GM23338 (cell line): ENCODE measurements at regions not wholly inside any gene's neighbourhood (a gene's known extent, or its start where the extent isn't known, plus 50 kb on each side); places are given as distances from the start of the nearest gene placed in this dataset.

Experiments used
- ATAC-seq: fragments of 200-7000 bp; cut with Tn5 transposase; 3 replicates; pipeline ENCODE4 v1.9.1; 2020
- DNase-seq: peaks from one replicate; pipeline ENCODE4 v3.0.0-alpha.2; 2015; ENCODE audit warnings: low spot score
- H2AFZ ChIP-seq: fragments of 200-600 bp; sonication (generic); 2 replicates; pipeline ENCODE4 v1.8.0; 2016; ENCODE audit warnings: antibody characterized with exemption, mild to moderate bottlenecking, moderate library complexity
- H3F3A ChIP-seq: fragments of 200-600 bp; sonication (generic); replicated peaks from 2 replicates; pipeline ENCODE4 v1.8.0; 2017; ENCODE audit warnings: antibody characterized with exemption, mixed run types, low read depth
- H3K27ac ChIP-seq: fragments of 200-600 bp; sonication (generic); 2 replicates; pipeline ENCODE4 v1.6.1; 2016; ENCODE audit warnings: low read depth
- H3K27me3 ChIP-seq: fragments of 200-600 bp; sonication (generic); 2 replicates; pipeline ENCODE4 v1.8.0; 2016; ENCODE audit warnings: mild to moderate bottlenecking, mixed run types, moderate library complexity; ENCODE audit not compliant: insufficient read depth
- H3K36me3 ChIP-seq: fragments of 200-600 bp; sonication (generic); 2 replicates; pipeline ENCODE4 v1.8.0; 2016; ENCODE audit warnings: mild to moderate bottlenecking; ENCODE audit not compliant: insufficient read depth
- H3K4me1 ChIP-seq: fragments of 200-600 bp; sonication (generic); 2 replicates; pipeline ENCODE4 v1.8.0; 2016; ENCODE audit warnings: mild to moderate bottlenecking, moderate library complexity; ENCODE audit not compliant: insufficient read depth
- H3K4me2 ChIP-seq: fragments of 200-600 bp; sonication (generic); 2 replicates; pipeline ENCODE4 v1.7.1; 2017; ENCODE audit warnings: mixed run types
- H3K4me3 ChIP-seq: fragments of 200-600 bp; sonication (generic); 2 replicates; pipeline ENCODE4 v1.6.1; 2016; ENCODE audit warnings: mixed run types
- H3K79me2 ChIP-seq: fragments of 200-600 bp; sonication (generic); replicated peaks from 2 replicates; pipeline ENCODE4 v1.8.0; 2017; ENCODE audit warnings: mild to moderate bottlenecking; ENCODE audit not compliant: insufficient read depth
- H3K9me2 ChIP-seq: fragments of 200-600 bp; sonication (generic); 2 replicates; pipeline ENCODE4 v1.8.0; 2017; ENCODE audit not compliant: insufficient read depth
- H4K20me1 ChIP-seq: fragments of 200-600 bp; sonication (generic); replicated peaks from 2 replicates; pipeline ENCODE4 v1.8.0; 2017; ENCODE audit warnings: mild to moderate bottlenecking; ENCODE audit not compliant: insufficient read depth
- H3K27ac Mint-ChIP-seq: 2 replicates; pipeline ENCODE4 v1.8.0; 2020; ENCODE audit warnings: inconsistent platforms, mild to moderate bottlenecking, moderate library complexity, mixed read lengths
- H3K27me3 Mint-ChIP-seq: 3 replicates; pipeline ENCODE4 v1.8.0; 2022; ENCODE audit warnings: low read depth, mild to moderate bottlenecking, moderate library complexity, mixed read lengths, inconsistent platforms; ENCODE audit not compliant: insufficient read depth, poor library complexity
- H3K36me3 Mint-ChIP-seq: 3 replicates; pipeline ENCODE4 v1.8.0; 2021; ENCODE audit warnings: low read depth, mild to moderate bottlenecking, inconsistent platforms, moderate library complexity, mixed read lengths
- H3K4me1 Mint-ChIP-seq: 3 replicates; pipeline ENCODE4 v1.8.0; 2020; ENCODE audit warnings: mild to moderate bottlenecking, inconsistent platforms, mixed read lengths
- H3K4me3 Mint-ChIP-seq: 3 replicates; pipeline ENCODE4 v1.8.0; 2021; ENCODE audit warnings: moderate library complexity, mild to moderate bottlenecking, inconsistent platforms, mixed read lengths
- H3K9me3 Mint-ChIP-seq: 3 replicates; pipeline ENCODE4 v1.8.0; 2020; ENCODE audit warnings: moderate library complexity, mild to moderate bottlenecking, inconsistent platforms, mixed read lengths
- CREB1 ChIP-seq: fragments of 250-450 bp; sonication (Bioruptor Pico); IDR thresholded peaks from 2 replicates; pipeline ENCODE4 v1.5.0; 2020; ENCODE audit warnings: low read depth, mild to moderate bottlenecking, moderate library complexity
- ETS1 ChIP-seq: IDR thresholded peaks from 2 replicates; pipeline ENCODE4 v1.6.1; 2016; ENCODE audit warnings: antibody characterized with exemption
- EZH2 ChIP-seq: fragments of 200-600 bp; sonication (generic); IDR thresholded peaks from one replicate; pipeline ENCODE4 v1.8.0; 2017; ENCODE audit warnings: antibody characterized with exemption, mild to moderate bottlenecking, low read depth; ENCODE audit not compliant: unreplicated experiment
- EZH2phosphoT487 ChIP-seq: fragments of 200-600 bp; sonication (generic); IDR thresholded peaks from one replicate; pipeline ENCODE4 v1.8.1; 2018; ENCODE audit warnings: antibody characterized with exemption; ENCODE audit not compliant: unreplicated experiment
- JUNB ChIP-seq: IDR thresholded peaks from one replicate; pipeline ENCODE4 v1.6.1; 2016; ENCODE audit warnings: antibody characterized with exemption; ENCODE audit not compliant: unreplicated experiment
- NANOG ChIP-seq: IDR thresholded peaks from 2 replicates; pipeline ENCODE4 v1.6.1; 2016; ENCODE audit warnings: antibody characterized with exemption, borderline replicate concordance
- POLR2AphosphoS5 ChIP-seq: IDR thresholded peaks from 2 replicates; pipeline ENCODE4 v1.6.1; 2016; ENCODE audit warnings: antibody characterized with exemption, low read depth
- STAT1 ChIP-seq: IDR thresholded peaks from one replicate; pipeline ENCODE4 v1.6.1; 2016; ENCODE audit warnings: antibody characterized with exemption; ENCODE audit not compliant: unreplicated experiment
- ZNF114 ChIP-seq: fragments of 250-450 bp; sonication (Bioruptor Pico); IDR thresholded peaks from 2 replicates; pipeline ENCODE4 v1.5.0; 2020; ENCODE audit warnings: mild to moderate bottlenecking, moderate library complexity
- ZNF331 ChIP-seq: fragments of 250-450 bp; sonication (Bioruptor Pico); IDR thresholded peaks from 2 replicates; pipeline ENCODE4 v1.5.0; 2020; ENCODE audit warnings: low read depth, mild to moderate bottlenecking, moderate library complexity
- TF ChIP-seq, protein P1 (sequence below): IDR thresholded peaks from one replicate; pipeline ENCODE4 v1.6.1; 2018; ENCODE audit warnings: antibody characterized with exemption; ENCODE audit not compliant: unreplicated experiment
- TF ChIP-seq, protein P2 (sequence below): fragments of 250-450 bp; sonication (Bioruptor Pico); IDR thresholded peaks from 2 replicates; pipeline ENCODE4 v1.5.0; 2020; ENCODE audit warnings: mild to moderate bottlenecking, moderate library complexity
- TF ChIP-seq, protein P3 (sequence below), 2 experiments: fragments of 200-600 bp in 1 of 2; sonication (generic) in 1 of 2; conservative IDR thresholded peaks; 2 replicates each; pipeline versions ENCODE4 v1.5.1 to v1.6.1; 2016 to 2017; ENCODE audit warnings: antibody characterized with exemption in 2 of 2, low read depth in 2 of 2, mild to moderate bottlenecking in 2 of 2, moderate library complexity in 1 of 2

GRCh38 chr1:80751204-80751603 is 1049.5 kb upstream of the ADGRL2 start:
- Mint-ChIP-seq H3K9me3 (peaks cover 14% of the 10 kb centered on the region; the same call in 2 of the 3 replicates), H3K36me3 (peaks cover 6% of the 10 kb centered on the region; the same call in 2 of the 3 replicates), H3K27me3 (no peaks in the 10 kb centered on the region), H3K4me3 (no peak overlapping the region), H3K27ac (no peak overlapping the region), H3K4me1 (no peaks in the 10 kb centered on the region)
- no peaks in the 10 kb centered on the region for H3F3A ChIP-seq
- H4K20me1 ChIP-seq = no peaks in the 10 kb centered on the region
- TF ChIP-seq ZNF331 (CRISPR knock-in tag) (no peak), EZH2 (no peak), JUNB (no peak), STAT1 (no peak), ETS1 (no peak), CREB1 (CRISPR knock-in tag) (no peak), EZH2phosphoT487 (no peak), NANOG (no peak), POLR2AphosphoS5 (no peak), ZNF114 (CRISPR knock-in tag) (no peak)
- TF ChIP-seq, protein P1, sequence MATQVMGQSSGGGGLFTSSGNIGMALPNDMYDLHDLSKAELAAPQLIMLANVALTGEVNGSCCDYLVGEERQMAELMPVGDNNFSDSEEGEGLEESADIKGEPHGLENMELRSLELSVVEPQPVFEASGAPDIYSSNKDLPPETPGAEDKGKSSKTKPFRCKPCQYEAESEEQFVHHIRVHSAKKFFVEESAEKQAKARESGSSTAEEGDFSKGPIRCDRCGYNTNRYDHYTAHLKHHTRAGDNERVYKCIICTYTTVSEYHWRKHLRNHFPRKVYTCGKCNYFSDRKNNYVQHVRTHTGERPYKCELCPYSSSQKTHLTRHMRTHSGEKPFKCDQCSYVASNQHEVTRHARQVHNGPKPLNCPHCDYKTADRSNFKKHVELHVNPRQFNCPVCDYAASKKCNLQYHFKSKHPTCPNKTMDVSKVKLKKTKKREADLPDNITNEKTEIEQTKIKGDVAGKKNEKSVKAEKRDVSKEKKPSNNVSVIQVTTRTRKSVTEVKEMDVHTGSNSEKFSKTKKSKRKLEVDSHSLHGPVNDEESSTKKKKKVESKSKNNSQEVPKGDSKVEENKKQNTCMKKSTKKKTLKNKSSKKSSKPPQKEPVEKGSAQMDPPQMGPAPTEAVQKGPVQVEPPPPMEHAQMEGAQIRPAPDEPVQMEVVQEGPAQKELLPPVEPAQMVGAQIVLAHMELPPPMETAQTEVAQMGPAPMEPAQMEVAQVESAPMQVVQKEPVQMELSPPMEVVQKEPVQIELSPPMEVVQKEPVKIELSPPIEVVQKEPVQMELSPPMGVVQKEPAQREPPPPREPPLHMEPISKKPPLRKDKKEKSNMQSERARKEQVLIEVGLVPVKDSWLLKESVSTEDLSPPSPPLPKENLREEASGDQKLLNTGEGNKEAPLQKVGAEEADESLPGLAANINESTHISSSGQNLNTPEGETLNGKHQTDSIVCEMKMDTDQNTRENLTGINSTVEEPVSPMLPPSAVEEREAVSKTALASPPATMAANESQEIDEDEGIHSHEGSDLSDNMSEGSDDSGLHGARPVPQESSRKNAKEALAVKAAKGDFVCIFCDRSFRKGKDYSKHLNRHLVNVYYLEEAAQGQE = no peak
- TF ChIP-seq, protein P2, sequence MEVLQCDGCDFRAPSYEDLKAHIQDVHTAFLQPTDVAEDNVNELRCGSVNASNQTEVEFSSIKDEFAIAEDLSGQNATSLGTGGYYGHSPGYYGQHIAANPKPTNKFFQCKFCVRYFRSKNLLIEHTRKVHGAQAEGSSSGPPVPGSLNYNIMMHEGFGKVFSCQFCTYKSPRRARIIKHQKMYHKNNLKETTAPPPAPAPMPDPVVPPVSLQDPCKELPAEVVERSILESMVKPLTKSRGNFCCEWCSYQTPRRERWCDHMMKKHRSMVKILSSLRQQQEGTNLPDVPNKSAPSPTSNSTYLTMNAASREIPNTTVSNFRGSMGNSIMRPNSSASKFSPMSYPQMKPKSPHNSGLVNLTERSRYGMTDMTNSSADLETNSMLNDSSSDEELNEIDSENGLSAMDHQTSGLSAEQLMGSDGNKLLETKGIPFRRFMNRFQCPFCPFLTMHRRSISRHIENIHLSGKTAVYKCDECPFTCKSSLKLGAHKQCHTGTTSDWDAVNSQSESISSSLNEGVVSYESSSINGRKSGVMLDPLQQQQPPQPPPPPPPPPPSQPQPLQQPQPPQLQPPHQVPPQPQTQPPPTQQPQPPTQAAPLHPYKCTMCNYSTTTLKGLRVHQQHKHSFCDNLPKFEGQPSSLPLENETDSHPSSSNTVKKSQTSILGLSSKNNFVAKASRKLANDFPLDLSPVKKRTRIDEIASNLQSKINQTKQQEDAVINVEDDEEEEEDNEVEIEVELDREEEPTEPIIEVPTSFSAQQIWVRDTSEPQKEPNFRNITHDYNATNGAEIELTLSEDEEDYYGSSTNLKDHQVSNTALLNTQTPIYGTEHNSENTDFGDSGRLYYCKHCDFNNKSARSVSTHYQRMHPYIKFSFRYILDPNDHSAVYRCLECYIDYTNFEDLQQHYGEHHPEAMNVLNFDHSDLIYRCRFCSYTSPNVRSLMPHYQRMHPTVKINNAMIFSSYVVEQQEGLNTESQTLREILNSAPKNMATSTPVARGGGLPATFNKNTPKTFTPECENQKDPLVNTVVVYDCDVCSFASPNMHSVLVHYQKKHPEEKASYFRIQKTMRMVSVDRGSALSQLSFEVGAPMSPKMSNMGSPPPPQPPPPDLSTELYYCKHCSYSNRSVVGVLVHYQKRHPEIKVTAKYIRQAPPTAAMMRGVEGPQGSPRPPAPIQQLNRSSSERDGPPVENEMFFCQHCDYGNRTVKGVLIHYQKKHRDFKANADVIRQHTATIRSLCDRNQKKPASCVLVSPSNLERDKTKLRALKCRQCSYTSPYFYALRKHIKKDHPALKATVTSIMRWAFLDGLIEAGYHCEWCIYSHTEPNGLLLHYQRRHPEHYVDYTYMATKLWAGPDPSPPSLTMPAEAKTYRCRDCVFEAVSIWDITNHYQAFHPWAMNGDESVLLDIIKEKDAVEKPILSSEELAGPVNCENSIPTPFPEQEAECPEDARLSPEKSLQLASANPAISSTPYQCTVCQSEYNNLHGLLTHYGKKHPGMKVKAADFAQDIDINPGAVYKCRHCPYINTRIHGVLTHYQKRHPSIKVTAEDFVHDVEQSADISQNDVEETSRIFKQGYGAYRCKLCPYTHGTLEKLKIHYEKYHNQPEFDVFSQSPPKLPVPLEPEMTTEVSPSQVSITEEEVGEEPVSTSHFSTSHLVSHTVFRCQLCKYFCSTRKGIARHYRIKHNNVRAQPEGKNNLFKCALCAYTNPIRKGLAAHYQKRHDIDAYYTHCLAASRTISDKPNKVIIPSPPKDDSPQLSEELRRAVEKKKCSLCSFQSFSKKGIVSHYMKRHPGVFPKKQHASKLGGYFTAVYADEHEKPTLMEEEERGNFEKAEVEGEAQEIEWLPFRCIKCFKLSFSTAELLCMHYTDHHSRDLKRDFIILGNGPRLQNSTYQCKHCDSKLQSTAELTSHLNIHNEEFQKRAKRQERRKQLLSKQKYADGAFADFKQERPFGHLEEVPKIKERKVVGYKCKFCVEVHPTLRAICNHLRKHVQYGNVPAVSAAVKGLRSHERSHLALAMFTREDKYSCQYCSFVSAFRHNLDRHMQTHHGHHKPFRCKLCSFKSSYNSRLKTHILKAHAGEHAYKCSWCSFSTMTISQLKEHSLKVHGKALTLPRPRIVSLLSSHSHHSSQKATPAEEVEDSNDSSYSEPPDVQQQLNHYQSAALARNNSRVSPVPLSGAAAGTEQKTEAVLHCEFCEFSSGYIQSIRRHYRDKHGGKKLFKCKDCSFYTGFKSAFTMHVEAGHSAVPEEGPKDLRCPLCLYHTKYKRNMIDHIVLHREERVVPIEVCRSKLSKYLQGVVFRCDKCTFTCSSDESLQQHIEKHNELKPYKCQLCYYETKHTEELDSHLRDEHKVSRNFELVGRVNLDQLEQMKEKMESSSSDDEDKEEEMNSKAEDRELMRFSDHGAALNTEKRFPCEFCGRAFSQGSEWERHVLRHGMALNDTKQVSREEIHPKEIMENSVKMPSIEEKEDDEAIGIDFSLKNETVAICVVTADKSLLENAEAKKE (CRISPR knock-in tag) = no peak
- TF ChIP-seq, protein P3, sequence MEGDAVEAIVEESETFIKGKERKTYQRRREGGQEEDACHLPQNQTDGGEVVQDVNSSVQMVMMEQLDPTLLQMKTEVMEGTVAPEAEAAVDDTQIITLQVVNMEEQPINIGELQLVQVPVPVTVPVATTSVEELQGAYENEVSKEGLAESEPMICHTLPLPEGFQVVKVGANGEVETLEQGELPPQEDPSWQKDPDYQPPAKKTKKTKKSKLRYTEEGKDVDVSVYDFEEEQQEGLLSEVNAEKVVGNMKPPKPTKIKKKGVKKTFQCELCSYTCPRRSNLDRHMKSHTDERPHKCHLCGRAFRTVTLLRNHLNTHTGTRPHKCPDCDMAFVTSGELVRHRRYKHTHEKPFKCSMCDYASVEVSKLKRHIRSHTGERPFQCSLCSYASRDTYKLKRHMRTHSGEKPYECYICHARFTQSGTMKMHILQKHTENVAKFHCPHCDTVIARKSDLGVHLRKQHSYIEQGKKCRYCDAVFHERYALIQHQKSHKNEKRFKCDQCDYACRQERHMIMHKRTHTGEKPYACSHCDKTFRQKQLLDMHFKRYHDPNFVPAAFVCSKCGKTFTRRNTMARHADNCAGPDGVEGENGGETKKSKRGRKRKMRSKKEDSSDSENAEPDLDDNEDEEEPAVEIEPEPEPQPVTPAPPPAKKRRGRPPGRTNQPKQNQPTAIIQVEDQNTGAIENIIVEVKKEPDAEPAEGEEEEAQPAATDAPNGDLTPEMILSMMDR (conservative IDR thresholded peaks at IDR 0.05; ENCODE audit: low read depth in 2 of 2) = no peak
- H3K4me1 ChIP-seq = no peaks in the 10 kb centered on the region
- H3K79me2 ChIP-seq = no peaks in the 10 kb centered on the region
- no peaks in the 10 kb centered on the region for H3K9me2 ChIP-seq
- DNase-seq = no peak
- H3K27ac ChIP-seq = no peak overlapping the region
- H2AFZ ChIP-seq = no peak overlapping the region
- no peaks in the 10 kb centered on the region for H3K27me3 ChIP-seq
- ATAC-seq = no peak
- H3K4me2 ChIP-seq = no peak overlapping the region
- no peak overlapping the region for H3K4me3 ChIP-seq
- no peaks in the 10 kb centered on the region for H3K36me3 ChIP-seq
